ENCODE measurements at regions not wholly inside any gene's neighbourhood (a gene's known extent, or its start where the extent isn't known, plus 50 kb on each side); places are given as distances from the start of the nearest gene placed in this dataset.

DNA sequence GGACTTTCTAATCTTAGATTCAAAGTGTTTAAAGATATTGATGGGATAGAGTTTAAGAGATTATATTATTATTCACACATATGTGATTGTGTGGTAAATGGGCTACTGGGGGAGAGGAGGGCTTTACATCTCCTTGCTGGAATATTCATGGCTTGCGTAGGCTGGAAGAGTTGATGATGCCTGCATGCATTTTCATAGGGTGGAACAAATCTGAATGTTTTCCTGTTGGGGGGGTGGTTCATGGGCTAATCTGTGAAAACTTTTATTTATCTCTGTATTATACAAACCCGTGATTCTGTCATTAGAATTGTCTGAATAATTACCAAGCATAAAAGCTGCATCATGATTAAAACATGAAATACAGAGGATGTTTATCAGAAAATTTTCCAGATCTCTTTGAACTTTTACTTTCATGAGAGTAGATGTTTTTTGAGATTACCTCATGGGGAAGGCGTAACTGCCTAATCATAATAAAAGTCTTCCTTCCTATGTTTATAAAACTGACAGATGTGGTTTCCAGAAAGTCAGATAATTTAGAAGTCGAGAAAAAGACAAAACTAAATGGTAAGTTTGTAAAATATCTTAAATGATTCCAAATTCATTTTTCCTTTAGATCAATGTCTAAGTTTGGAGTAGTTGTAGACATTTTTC, 1185.4 kb upstream of the SEMA6A start:
- ChIA-PET POLR2A (no interaction called here), CTCF (no interaction called here)
- H3K4me3 Mint-ChIP-seq, result no peak overlapping the region
- no peaks in the 10 kb centered on the region for H3K36me3 Mint-ChIP-seq (ENCODE audit: low read depth)
- H3K27me3 Mint-ChIP-seq, result no peaks in the 10 kb centered on the region
- TF ChIP-seq, protein P1, sequence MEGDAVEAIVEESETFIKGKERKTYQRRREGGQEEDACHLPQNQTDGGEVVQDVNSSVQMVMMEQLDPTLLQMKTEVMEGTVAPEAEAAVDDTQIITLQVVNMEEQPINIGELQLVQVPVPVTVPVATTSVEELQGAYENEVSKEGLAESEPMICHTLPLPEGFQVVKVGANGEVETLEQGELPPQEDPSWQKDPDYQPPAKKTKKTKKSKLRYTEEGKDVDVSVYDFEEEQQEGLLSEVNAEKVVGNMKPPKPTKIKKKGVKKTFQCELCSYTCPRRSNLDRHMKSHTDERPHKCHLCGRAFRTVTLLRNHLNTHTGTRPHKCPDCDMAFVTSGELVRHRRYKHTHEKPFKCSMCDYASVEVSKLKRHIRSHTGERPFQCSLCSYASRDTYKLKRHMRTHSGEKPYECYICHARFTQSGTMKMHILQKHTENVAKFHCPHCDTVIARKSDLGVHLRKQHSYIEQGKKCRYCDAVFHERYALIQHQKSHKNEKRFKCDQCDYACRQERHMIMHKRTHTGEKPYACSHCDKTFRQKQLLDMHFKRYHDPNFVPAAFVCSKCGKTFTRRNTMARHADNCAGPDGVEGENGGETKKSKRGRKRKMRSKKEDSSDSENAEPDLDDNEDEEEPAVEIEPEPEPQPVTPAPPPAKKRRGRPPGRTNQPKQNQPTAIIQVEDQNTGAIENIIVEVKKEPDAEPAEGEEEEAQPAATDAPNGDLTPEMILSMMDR (IDR thresholded peaks at IDR 0.05), result no peak
- no peak for ATAC-seq
- H3K9me3 Mint-ChIP-seq, result no peaks in the 10 kb centered on the region
- intact Hi-C loops (cut with micrococcal nuclease), result no loop called here
- no peak for DNase-seq
- no peaks in the 10 kb centered on the region for H3K4me1 Mint-ChIP-seq (ENCODE audit: low read depth)
- H3K27ac Mint-ChIP-seq, result no peak overlapping the region

- ATAC-seq, result no peak
- Mint-ChIP-seq H3K27me3 (no peaks in the 10 kb centered on the region), H3K4me3 (no peak overlapping the region), H3K27ac (no peak overlapping the region), H3K9me3 (no peaks in the 10 kb centered on the region), H3K36me3 (ENCODE audit: low read depth) (no peaks in the 10 kb centered on the region), H3K4me1 (ENCODE audit: low read depth) (no peaks in the 10 kb centered on the region)
- no peak for DNase-seq
- TF ChIP-seq, protein P1 (IDR thresholded peaks at IDR 0.05), result no peak
- POLR2A ChIA-PET, result no interaction called here
- intact Hi-C loops (cut with micrococcal nuclease), result no loop called here
- CTCF ChIA-PET, result no interaction called here
Measured at GRCh38 chr5:117752403-117752802, 1177.8 kb upstream of the SEMA6A start.

DNA sequence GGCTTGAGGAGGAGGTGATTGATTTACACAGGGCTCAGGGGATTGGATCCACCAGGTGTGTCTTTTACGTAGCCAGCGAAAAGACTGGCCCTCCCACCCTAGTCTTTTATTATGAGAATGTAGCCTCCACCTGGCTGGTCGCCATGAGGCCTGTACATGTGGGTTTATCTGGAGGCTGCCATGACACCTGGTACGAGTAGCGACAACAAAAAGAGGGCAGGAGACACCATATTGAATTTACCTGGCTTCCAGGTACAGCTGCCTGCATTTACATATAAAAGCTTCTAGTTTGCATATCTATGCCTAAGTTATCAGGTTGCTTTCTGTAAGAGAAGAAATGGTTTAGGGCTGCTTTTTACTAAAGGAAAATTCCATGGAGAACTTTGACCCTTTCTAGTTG, 1173.7 kb upstream of the SEMA6A start:
- ATAC-seq, result no peak
- Mint-ChIP-seq H3K4me3 (no peak overlapping the region), H3K27ac (no peak overlapping the region), H3K36me3 (ENCODE audit: low read depth) (no peaks in the 10 kb centered on the region), H3K27me3 (no peaks in the 10 kb centered on the region), H3K4me1 (ENCODE audit: low read depth) (no peaks in the 10 kb centered on the region), H3K9me3 (no peaks in the 10 kb centered on the region)
- CTCF ChIA-PET, result no interaction called here
- POLR2A ChIA-PET, result no interaction called here
- TF ChIP-seq, protein P1 (IDR thresholded peaks at IDR 0.05), result no peak
- intact Hi-C loops (cut with micrococcal nuclease), result no loop called here
- no peak for DNase-seq

DNA sequence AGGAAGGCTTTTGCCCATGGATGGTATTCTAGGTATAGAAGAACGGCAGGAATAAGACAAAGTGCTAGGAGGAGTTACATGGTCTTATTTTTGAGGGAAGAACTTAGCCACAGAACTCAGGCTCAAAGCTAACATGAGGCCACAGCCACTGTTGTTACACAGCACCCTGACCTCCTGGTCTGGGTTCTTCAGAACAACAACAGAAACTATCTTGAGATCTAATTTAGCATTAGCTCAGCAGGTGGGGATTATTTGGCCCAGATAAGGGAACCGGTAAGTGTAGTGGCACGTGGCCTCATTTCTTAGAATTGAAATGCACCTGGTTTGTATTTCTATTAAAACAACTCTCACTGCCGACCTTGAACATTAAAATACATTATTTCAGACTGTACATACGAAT, 1168.7 kb upstream of the SEMA6A start:
- POLR2A ChIA-PET, result no interaction called here
- no peak for ATAC-seq
- CTCF ChIA-PET, result no interaction called here
- no peaks in the 10 kb centered on the region for H3K36me3 Mint-ChIP-seq (ENCODE audit: low read depth)
- no peaks in the 10 kb centered on the region for H3K4me1 Mint-ChIP-seq (ENCODE audit: low read depth)
- DNase-seq, result no peak
- TF ChIP-seq, protein P1 (IDR thresholded peaks at IDR 0.05), result no peak
- intact Hi-C loops (cut with micrococcal nuclease), result no loop called here
- no peak overlapping the region for H3K27ac Mint-ChIP-seq
- H3K4me3 Mint-ChIP-seq, result no peak overlapping the region
- peaks cover 3% of the 10 kb centered on the region for H3K9me3 Mint-ChIP-seq
- H3K27me3 Mint-ChIP-seq, result no peaks in the 10 kb centered on the region

GRCh38 chr5:117741655-117742206, 1167.1 kb upstream of the SEMA6A start:
- TF ChIP-seq, protein P1 (IDR thresholded peaks at IDR 0.05), result no peak
- POLR2A ChIA-PET, result no interaction called here

More at GRCh38 chr5:117741655-117742206, 1167.1 kb upstream of the SEMA6A start:
- ATAC-seq (no peak), DNase-seq (no peak)
- CTCF ChIA-PET, result no interaction called here
- Mint-ChIP-seq H3K27me3 (no peaks in the 10 kb centered on the region), H3K36me3 (ENCODE audit: low read depth) (no peaks in the 10 kb centered on the region), H3K4me3 (no peak overlapping the region), H3K27ac (no peak overlapping the region), H3K9me3 (peaks cover 3% of the 10 kb centered on the region), H3K4me1 (ENCODE audit: low read depth) (no peaks in the 10 kb centered on the region)
- intact Hi-C loops (cut with micrococcal nuclease), result no loop called here
